ENCODE measurements at regions not wholly inside any gene's neighbourhood (a gene's known extent, or its start where the extent isn't known, plus 50 kb on each side); places are given as distances from the start of the nearest gene placed in this dataset.

GRCh38 chr6:6815732-6816131 is 227.2 kb downstream of the LY86 start:
- no peaks in the 10 kb centered on the region for H3K9me3 ChIP-seq (ENCODE audit: low read length)
- TF ChIP-seq CTCF (conservative IDR thresholded peaks at IDR 0.05; ENCODE audit: low read length) (no peak), EZH2phosphoT487 (IDR thresholded peaks at IDR 0.05; ENCODE audit: borderline replicate concordance, low read depth, low read length) (no peak)
- H3K4me2 ChIP-seq (ENCODE audit: low read length): no peak overlapping the region
- no peaks in the 10 kb centered on the region for H3K9me2 ChIP-seq (ENCODE audit: insufficient read depth, low read length)
- ChIA-PET CTCF (ENCODE audit: unreplicated experiment) (no interaction called here), POLR2A (no interaction called here)
- no peaks in the 10 kb centered on the region for H3K4me1 ChIP-seq (ENCODE audit: insufficient read depth, low read length, poor library complexity, severe bottlenecking)
- BruUV-seq (replicated peaks): no TSS peak
- H3K4me3 ChIP-seq (ENCODE audit: low read depth, low read length, poor library complexity, severe bottlenecking): no peak overlapping the region
- DNase-seq (ENCODE audit: low spot score): no peak
- H3K36me3 ChIP-seq (ENCODE audit: insufficient read depth, low read length): no peaks in the 10 kb centered on the region
- intact Hi-C loops (cut with micrococcal nuclease; ENCODE audit: unreplicated experiment): no loop called here
- no peak overlapping the region for H2AFZ ChIP-seq (ENCODE audit: low read length)
- no peak overlapping the region for H3K27ac ChIP-seq (ENCODE audit: low read depth, low read length, poor library complexity, severe bottlenecking)
- H3K79me2 ChIP-seq (ENCODE audit: insufficient read depth, low read depth, low read length): no peaks in the 10 kb centered on the region
- no peaks in the 10 kb centered on the region for H4K20me1 ChIP-seq (ENCODE audit: insufficient read depth, low read length)

- H3K4me2 ChIP-seq (ENCODE audit: low read length): no peak overlapping the region
- no peaks in the 10 kb centered on the region for H3K4me1 ChIP-seq (ENCODE audit: insufficient read depth, low read length, poor library complexity, severe bottlenecking)
- no peak overlapping the region for H3K27ac ChIP-seq (ENCODE audit: low read depth, low read length, poor library complexity, severe bottlenecking)
- H2AFZ ChIP-seq (ENCODE audit: low read length): no peak overlapping the region
- H4K20me1 ChIP-seq (ENCODE audit: insufficient read depth, low read length): no peaks in the 10 kb centered on the region
- H3K79me2 ChIP-seq (ENCODE audit: insufficient read depth, low read depth, low read length): no peaks in the 10 kb centered on the region
- TF ChIP-seq CTCF (conservative IDR thresholded peaks at IDR 0.05; ENCODE audit: low read length) (no peak), EZH2phosphoT487 (IDR thresholded peaks at IDR 0.05; ENCODE audit: borderline replicate concordance, low read depth, low read length) (no peak)
- no peak overlapping the region for H3K4me3 ChIP-seq (ENCODE audit: low read depth, low read length, poor library complexity, severe bottlenecking)
- ChIA-PET POLR2A (interaction anchor here (0.8 kb wide), 1 partner anchor 13 kb away, joined by 3 read pairs; no protein-coding TSS in a partner anchor), CTCF (ENCODE audit: unreplicated experiment) (interaction anchor here (1.0 kb wide), 1 partner anchor 427 kb away, joined by 3 read pairs; no protein-coding TSS in a partner anchor)
- no TSS peak for BruUV-seq (replicated peaks)
- intact Hi-C loops (cut with micrococcal nuclease; ENCODE audit: unreplicated experiment): no loop called here
- no peaks in the 10 kb centered on the region for H3K36me3 ChIP-seq (ENCODE audit: insufficient read depth, low read length)
- H3K9me3 ChIP-seq (ENCODE audit: low read length): no peaks in the 10 kb centered on the region
- no peaks in the 10 kb centered on the region for H3K9me2 ChIP-seq (ENCODE audit: insufficient read depth, low read length)
- no peak for DNase-seq (ENCODE audit: low spot score)
Observed at GRCh38 chr6:6816716-6817115, 228.2 kb downstream of the LY86 start.

- H3K9me2 ChIP-seq (ENCODE audit: insufficient read depth, low read length): no peaks in the 10 kb centered on the region
- H3K4me3 ChIP-seq (ENCODE audit: low read depth, low read length, poor library complexity, severe bottlenecking): no peak overlapping the region
- H3K4me1 ChIP-seq (ENCODE audit: insufficient read depth, low read length, poor library complexity, severe bottlenecking): no peaks in the 10 kb centered on the region
- H3K36me3 ChIP-seq (ENCODE audit: insufficient read depth, low read length): no peaks in the 10 kb centered on the region
- no peaks in the 10 kb centered on the region for H4K20me1 ChIP-seq (ENCODE audit: insufficient read depth, low read length)
- intact Hi-C loops (cut with micrococcal nuclease; ENCODE audit: unreplicated experiment): no loop called here
- DNase-seq (ENCODE audit: low spot score): no peak
- no peak overlapping the region for H2AFZ ChIP-seq (ENCODE audit: low read length)
- no peak overlapping the region for H3K4me2 ChIP-seq (ENCODE audit: low read length)
- no peak overlapping the region for H3K27ac ChIP-seq (ENCODE audit: low read depth, low read length, poor library complexity, severe bottlenecking)
- POLR2A ChIA-PET: no interaction called here
- no peaks in the 10 kb centered on the region for H3K79me2 ChIP-seq (ENCODE audit: insufficient read depth, low read depth, low read length)
- CTCF ChIA-PET (ENCODE audit: unreplicated experiment): no interaction called here
- H3K9me3 ChIP-seq (ENCODE audit: low read length): no peaks in the 10 kb centered on the region
- TF ChIP-seq CTCF (conservative IDR thresholded peaks at IDR 0.05; ENCODE audit: low read length) (no peak), EZH2phosphoT487 (IDR thresholded peaks at IDR 0.05; ENCODE audit: borderline replicate concordance, low read depth, low read length) (no peak)
- BruUV-seq (replicated peaks): no TSS peak
Observed at GRCh38 chr6:6818078-6818639, 229.6 kb downstream of the LY86 start.
